Endometrium (tissue), 2 donors: ENCODE measurements at regions not wholly inside any gene's neighbourhood (a gene's known extent, or its start where the extent isn't known, plus 50 kb on each side); places are given as distances from the start of the nearest gene placed in this dataset.
"Not testable (repeated sequence)": the region's sequence is repeated elsewhere in the genome, so short reads cannot be mapped to it uniquely, and the experiment has no call there.

Experiments
- FAIRE-seq: peaks from 2 replicates; lab custom pipeline; 2012; peaks lifted over from hg19 to GRCh38; lab: Jason Lieb, UNC
- donor health status: control.
- donor health status: control.

GRCh38 chr6:67897998-67898607 is 737.0 kb upstream of the ADGRB3 start:
- FAIRE-seq: no peak

GRCh38 chr6:67896476-67896875 is 738.6 kb upstream of the ADGRB3 start:
- no peak for FAIRE-seq

- FAIRE-seq: no peak
Observed at GRCh38 chr6:67889682-67889995, 745.4 kb upstream of the ADGRB3 start.

- no peak for FAIRE-seq
Observed at GRCh38 chr6:67888886-67889681, 746.0 kb upstream of the ADGRB3 start.

- FAIRE-seq: no peak
Observed at GRCh38 chr6:67888546-67888885, 746.6 kb upstream of the ADGRB3 start.

GRCh38 chr6:67887747-67888545 is 747.1 kb upstream of the ADGRB3 start:
- FAIRE-seq: no peak

- no peak for FAIRE-seq
Observed at GRCh38 chr6:67887419-67887746, 747.7 kb upstream of the ADGRB3 start.

DNA sequence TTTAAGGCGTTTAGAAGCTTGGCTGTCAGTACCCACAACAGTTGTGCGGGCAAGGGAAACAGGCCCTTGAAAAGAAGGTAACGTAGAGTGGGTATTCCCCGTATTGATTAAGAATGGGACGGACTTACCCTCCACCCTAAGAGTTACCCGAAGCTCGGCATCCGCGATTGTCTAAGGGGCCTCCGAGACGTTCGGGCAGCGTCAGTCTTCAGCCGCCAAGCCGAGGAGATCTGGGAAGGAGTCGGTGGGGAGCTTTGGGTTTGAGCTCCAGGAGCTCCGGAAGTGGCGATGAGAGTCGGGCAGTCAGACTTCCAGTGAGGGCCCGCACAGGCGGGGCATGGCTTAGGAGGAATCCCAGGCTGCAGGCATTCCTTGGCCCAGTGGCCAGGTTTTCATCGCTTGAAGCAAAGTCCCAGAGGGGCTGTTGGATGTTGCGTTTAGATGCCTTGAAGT is 748.2 kb upstream of the ADGRB3 start:
- no peak for FAIRE-seq

- no peak for FAIRE-seq
Observed at GRCh38 chr6:67886036-67886707, 748.9 kb upstream of the ADGRB3 start.

DNA sequence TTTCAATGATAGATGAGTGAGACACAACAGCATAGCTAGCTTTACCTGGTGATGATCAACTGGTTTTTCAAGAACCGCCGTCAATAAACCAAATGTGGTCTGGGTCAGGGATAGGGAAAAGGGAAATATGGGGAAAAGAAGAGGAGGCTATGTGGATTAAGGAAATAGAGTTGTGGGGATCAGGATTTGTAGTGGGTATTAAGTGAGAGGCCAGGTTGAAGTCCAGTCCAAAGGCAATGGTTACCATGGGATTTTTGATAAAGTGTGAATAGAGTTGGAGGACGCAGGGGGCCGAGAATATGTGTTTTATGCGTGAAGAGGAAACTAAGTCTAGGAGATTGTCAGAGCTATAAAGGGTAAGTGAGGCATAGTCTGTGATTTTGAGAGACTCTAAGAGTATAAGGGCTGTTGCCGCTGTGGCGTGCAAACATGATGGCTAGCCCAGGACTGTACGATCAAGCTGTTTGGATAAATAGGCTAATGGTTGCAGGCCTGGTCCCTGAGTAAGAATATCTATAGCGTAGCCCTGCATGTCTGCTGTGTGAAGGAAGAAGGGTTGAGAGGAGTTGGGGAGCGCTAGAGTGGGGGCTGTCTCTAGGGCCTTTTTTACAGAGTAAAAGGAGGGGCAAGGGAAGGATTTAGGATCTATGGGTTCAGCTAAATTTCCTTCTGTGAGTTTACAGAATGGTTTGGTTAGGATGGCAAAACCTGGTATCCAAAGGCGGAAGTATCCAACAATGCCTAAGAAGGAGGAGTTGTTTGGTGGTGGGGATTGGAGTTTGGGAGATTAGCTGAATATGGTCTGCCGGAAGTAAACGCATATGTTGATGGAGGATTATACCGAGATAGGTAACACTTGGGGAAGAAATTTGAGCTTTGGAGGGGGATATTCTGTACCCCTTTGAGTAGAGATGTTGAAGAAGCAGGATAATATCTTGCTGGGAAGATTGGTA is 749.7 kb upstream of the ADGRB3 start:
- FAIRE-seq: no peak

DNA sequence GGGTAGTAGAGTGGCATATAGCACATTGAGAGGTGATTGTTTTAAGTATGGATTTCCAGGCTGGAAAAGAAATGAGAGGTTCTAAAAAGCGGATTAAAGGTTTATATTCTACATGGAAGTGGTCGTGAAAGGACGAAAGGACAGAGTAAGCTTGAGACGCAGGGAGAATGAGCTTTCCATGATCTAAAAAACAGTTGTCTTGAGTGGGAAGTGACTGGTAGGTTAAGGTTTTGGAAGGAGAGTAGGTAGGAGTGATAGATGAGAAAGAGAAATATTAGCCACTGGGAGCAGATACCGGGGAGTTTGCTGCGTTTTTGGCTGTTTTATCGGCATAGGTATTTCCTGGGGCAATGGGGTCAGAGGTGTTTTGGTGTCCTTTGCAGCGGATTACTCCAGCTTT is 750.6 kb upstream of the ADGRB3 start:
- FAIRE-seq: no peak

DNA sequence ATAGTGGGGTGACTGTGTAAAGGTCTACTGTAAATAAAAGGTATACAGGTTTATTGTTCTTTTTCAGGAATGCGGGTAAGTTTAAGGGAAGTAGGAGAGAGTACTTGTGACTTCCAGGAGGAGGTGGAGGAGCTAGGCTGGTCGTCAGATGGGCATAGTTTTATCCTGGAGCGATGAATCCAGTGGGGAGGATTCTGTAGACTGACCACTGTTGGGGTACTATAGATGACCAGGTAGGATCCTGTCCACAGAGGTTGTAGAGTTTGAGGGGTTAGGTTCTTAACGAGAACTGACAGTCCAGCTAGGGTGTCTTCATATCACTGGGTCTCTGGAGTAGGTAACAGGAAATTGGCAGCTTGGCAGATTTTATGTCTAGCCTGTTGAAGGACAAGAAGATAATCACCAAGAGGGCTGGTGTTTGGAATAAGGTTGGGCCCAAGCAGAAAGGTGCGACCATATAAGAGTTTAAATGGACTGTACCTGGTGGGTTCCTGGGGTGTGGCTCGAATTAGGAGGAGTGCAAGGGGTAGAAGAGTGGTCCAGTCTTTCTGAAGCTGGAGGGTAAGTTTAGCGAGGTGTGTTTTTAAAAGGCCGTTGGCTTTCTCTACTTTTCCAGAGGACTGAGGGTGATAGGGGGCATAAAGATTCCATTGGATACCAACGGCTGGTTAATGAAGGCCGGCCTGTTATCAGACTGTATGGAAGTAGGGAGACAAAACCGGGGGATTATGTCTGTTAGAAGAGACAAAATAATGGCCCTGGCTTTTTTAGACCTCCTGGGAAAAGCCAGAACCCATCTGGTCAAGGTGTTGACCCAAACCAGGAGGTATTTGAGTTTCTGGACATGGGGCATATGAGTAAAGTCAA is 751.3 kb upstream of the ADGRB3 start:
- FAIRE-seq: no peak

DNA sequence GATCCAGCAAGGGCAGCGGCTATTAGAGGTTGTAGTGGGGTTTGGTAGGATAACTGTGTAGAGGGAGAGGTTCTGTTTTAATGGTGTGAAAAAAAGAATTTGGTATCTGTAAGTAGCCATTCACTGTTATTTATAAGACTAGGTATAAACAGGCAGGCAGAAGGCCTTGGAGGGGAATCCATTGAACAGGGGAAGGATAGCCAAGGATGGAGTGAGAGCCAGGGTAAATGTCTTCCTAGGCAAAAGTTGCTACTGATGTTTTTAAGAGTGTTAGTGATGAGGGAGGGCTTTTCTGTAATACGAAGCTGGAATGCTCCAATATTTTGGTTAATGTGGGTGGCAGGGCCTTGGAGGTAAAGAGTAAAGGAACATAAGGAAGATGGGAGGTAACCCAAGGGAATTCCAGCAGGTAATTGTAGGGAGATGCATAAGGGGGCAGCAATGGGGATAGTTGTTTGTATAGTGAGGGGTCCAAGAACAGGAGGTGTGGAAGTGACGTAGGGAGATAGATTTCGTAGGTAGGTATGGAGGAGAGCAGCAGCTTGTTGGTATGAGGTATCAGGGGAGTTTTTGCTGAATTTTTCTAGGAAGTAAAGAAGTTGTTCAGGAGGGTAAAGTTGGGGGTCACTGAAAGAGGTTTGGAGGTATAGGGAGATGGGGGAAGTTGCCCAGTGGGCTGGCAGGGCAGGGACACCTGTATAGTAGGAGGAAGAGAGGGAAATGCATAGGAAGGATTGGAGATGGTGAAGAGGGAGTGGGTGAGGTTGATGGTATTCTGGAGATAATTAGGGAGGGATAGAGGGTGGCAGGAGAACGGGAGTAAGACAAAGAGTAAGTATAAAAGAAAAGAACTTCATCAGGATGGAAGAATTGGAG is 752.4 kb upstream of the ADGRB3 start:
- FAIRE-seq: no peak

GRCh38 chr6:67881706-67882065 is 753.4 kb upstream of the ADGRB3 start:
- no peak for FAIRE-seq

- FAIRE-seq: no peak
Observed at GRCh38 chr6:67880939-67881705, 754.0 kb upstream of the ADGRB3 start.

- not testable (repeated sequence) for FAIRE-seq
Observed at GRCh38 chr6:67880343-67880742, 754.7 kb upstream of the ADGRB3 start.

DNA sequence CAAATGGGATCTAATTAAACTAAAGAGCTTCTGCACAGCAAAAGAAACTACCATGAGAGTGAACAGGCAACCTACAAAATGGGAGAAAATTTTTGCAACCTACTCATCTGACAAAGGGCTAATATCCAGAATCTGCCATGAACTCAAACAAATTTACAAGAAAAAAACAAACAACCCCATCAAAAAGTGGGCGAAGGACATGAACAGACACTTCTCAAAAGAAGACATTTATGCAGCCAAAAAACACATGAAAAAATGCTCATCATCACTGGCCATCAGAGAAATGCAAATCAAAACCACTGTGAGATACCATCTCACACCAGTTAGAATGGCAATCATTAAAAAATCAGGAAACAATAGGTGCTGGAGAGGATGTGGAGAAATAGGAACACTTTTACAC is 755.2 kb upstream of the ADGRB3 start:
- FAIRE-seq: not testable (repeated sequence)

DNA sequence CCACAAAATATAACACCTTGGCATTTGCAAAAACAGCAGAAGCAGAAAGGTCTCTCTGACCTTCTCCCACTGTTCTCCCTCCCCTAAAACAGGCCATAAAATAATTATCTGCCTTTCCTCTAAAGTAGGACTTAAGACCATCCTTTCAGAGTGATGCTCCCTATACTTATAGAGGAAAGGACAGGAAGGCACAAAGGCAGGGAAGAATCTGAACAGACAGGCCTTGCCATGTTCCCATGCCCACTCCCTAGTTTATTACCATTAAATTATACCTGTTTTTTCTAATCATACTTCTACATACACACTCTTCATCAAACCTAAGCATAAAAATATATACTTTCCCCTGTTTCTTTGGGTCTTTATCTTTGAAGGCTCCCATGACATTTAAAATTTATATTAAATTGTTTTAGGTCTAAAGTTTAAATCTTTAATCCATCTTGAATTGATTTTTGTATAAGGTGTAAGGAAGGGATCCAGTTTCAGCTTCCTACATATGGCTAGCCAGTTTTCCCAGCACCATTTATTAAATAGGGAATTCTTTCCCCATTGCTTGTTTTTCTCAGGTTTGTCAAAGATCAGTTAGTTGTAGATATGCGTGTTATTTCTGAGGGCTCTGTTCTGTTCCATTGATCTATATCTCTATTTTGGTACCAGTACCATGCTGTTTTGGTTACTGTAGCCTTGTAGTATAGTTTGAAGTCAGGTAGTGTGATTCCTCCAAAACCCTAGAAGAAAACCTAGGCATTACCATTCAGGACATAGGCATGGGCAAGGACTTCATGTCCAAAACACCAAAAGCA is 755.8 kb upstream of the ADGRB3 start:
- FAIRE-seq: not testable (repeated sequence)
